Testis (tissue), 2 donors: ENCODE measurements at regions not wholly inside any gene's neighbourhood (a gene's known extent, or its start where the extent isn't known, plus 50 kb on each side); places are given as distances from the start of the nearest gene placed in this dataset.

Source experiments
- DNase-seq: peaks from one replicate; pipeline ENCODE4 v3.0.0-alpha.2; 2019
- H3K27ac ChIP-seq, 2 donors: fragments of 200-600 bp; sonication (generic); one replicate each; pipeline ENCODE4 v1.5.1; 2019
- H3K27me3 ChIP-seq: fragments of 200-600 bp; sonication (generic); one replicate; pipeline ENCODE4 v1.5.1; 2019
- H3K36me3 ChIP-seq: fragments of 200-600 bp; sonication (generic); one replicate; pipeline ENCODE4 v1.5.1; 2017; ENCODE audit warnings: low read depth; ENCODE audit errors: missing control alignments
- H3K4me1 ChIP-seq: fragments of 200-600 bp; sonication (generic); one replicate; pipeline ENCODE4 v1.5.1; 2019
- H3K4me3 ChIP-seq, 2 donors: fragments of 200-600 bp; sonication (generic); one replicate each; pipeline ENCODE4 v1.5.1; 2017 to 2019
- H3K9me3 ChIP-seq: fragments of 200-600 bp; sonication (generic); one replicate; pipeline ENCODE4 v1.5.1; 2017
- CTCF ChIP-seq, 3 experiments: fragments of 450-650 bp in 2 of 3; fragments of 200-600 bp in 1 of 3; sonication (generic) in 1 of 3; IDR thresholded peaks; one replicate each; pipeline ENCODE4 v1.5.1; 2016 to 2019; ENCODE audit warnings: antibody characterized with exemption in 3 of 3, mild to moderate bottlenecking in 2 of 3, moderate library complexity in 1 of 3
- POLR2A ChIP-seq: fragments of 450-650 bp; IDR thresholded peaks from one replicate; pipeline ENCODE4 v1.6.1; 2017; ENCODE audit warnings: antibody characterized with exemption, mild to moderate bottlenecking, moderate library complexity
- WGBS, 2 donors: methylation state at CpG; one replicate each; pipeline ENCODE4 v1.1.5; 2018; 5-methylcytosine and 5-hydroxymethylcytosine counted together
- intact Hi-C: fragments of 100-400 bp; cut with DNase I; formaldehyde crosslinking; loops from one replicate; pipeline ENCODE4 v1.15.1; 2023; ENCODE audit warnings: low total_unique reads

GRCh38 chr2:200136655-200137054 lies 169.8 kb upstream of the SPATS2L start:
- DNase-seq: no peak
- TF ChIP-seq POLR2A (no peak), CTCF (IDR thresholded peaks at IDR 0.05) (no peak)
- H3K4me1 ChIP-seq: no peaks in the 10 kb centered on the region
- H3K27ac ChIP-seq: no peak overlapping the region
- no peak overlapping the region for H3K4me3 ChIP-seq
- no peaks in the 10 kb centered on the region for H3K36me3 ChIP-seq
- no peaks in the 10 kb centered on the region for H3K27me3 ChIP-seq
- H3K9me3 ChIP-seq: no peaks in the 10 kb centered on the region
- WGBS, 2 donors: 87 to 88% methylated on average over 5 of the region's 5 CpGs
- intact Hi-C loops: no loop called here

GRCh38 chr2:200137271-200137670 lies 169.2 kb upstream of the SPATS2L start:
- 83 to 89% methylated on average over 2 of the region's 2 CpGs for WGBS, 2 donors
- Histone ChIP-seq H3K4me3 (no peak overlapping the region), H3K27me3 (no peaks in the 10 kb centered on the region), H3K27ac (no peak overlapping the region), H3K36me3 (no peaks in the 10 kb centered on the region), H3K4me1 (no peaks in the 10 kb centered on the region), H3K9me3 (no peaks in the 10 kb centered on the region)
- intact Hi-C loops: no loop called here
- TF ChIP-seq POLR2A (no peak), CTCF (IDR thresholded peaks at IDR 0.05) (no peak)
- DNase-seq: no peak

GRCh38 chr2:200137691-200138090 lies 168.8 kb upstream of the SPATS2L start:
- intact Hi-C loops: no loop called here
- no peaks in the 10 kb centered on the region for H3K36me3 ChIP-seq
- 87 to 91% methylated on average over 1 of the region's 1 CpG for WGBS, 2 donors
- H3K9me3 ChIP-seq: no peaks in the 10 kb centered on the region
- no peak for DNase-seq
- H3K27ac ChIP-seq: no peak overlapping the region
- no peaks in the 10 kb centered on the region for H3K4me1 ChIP-seq
- no peaks in the 10 kb centered on the region for H3K27me3 ChIP-seq
- no peak overlapping the region for H3K4me3 ChIP-seq
- TF ChIP-seq POLR2A: no peak
- TF ChIP-seq CTCF (IDR thresholded peaks at IDR 0.05): no peak

GRCh38 chr2:200138391-200139124 lies 167.9 kb upstream of the SPATS2L start:
- Histone ChIP-seq H3K27me3 (no peaks in the 10 kb centered on the region), H3K4me3 (no peak overlapping the region), H3K27ac (no peak overlapping the region), H3K4me1 (no peaks in the 10 kb centered on the region), H3K9me3 (no peaks in the 10 kb centered on the region), H3K36me3 (no peaks in the 10 kb centered on the region)
- DNase-seq: no peak
- WGBS, 2 donors: 48 to 60% methylated on average over 2 of the region's 2 CpGs
- no peak for TF ChIP-seq POLR2A
- TF ChIP-seq CTCF (IDR thresholded peaks at IDR 0.05): no peak
- intact Hi-C loops: no loop called here

GRCh38 chr2:200144571-200144970 lies 161.9 kb upstream of the SPATS2L start:
- Histone ChIP-seq H3K9me3 (no peaks in the 10 kb centered on the region), H3K27me3 (no peaks in the 10 kb centered on the region), H3K4me1 (no peaks in the 10 kb centered on the region), H3K27ac (no peak overlapping the region), H3K4me3 (no peak overlapping the region), H3K36me3 (no peaks in the 10 kb centered on the region)
- 94 to 100% methylated on average over 2 of the region's 2 CpGs for WGBS, 2 donors
- TF ChIP-seq CTCF (IDR thresholded peaks at IDR 0.05) (no peak), POLR2A (no peak)
- DNase-seq: no peak
- intact Hi-C loops: no loop called here
